OCI-LY7 (cell line): ENCODE measurements at regions not wholly inside any gene's neighbourhood (a gene's known extent, or its start where the extent isn't known, plus 50 kb on each side); places are given as distances from the start of the nearest gene placed in this dataset.

Source experiments
- BruUV-seq: library from RNA; stranded (reverse); fragments of 400-500 nt; replicated peaks from 2 replicates; lab custom pipeline; 2021; lab: Mats Ljungman, UMichigan
- CTCF ChIA-PET: fragments of 300-600 bp; sonication (Branson Sonifier 250); formaldehyde crosslinking; loops from one replicate; lab custom pipeline; 2022; ENCODE audit warnings: antibody characterized with exemption; ENCODE audit not compliant: unreplicated experiment; lab: Charles Lee
- POLR2A ChIA-PET: fragments of 300-600 bp; sonication (Branson Sonifier 250); formaldehyde crosslinking; loops from one replicate; lab custom pipeline; 2022; ENCODE audit warnings: antibody characterized with exemption; lab: Charles Lee
- DNase-seq: peaks from one replicate; pipeline ENCODE4 v3.0.0-alpha.2; 2015; ENCODE audit warnings: low spot score
- H2AFZ ChIP-seq: fragments of 200-600 bp; sonication (generic), shearing (Covaris generic); 2 replicates; pipeline ENCODE4 v1.6.1; 2014; ENCODE audit warnings: mild to moderate bottlenecking, antibody characterized with exemption, low read length, moderate library complexity
- H3K27ac ChIP-seq: fragments of 200-600 bp; sonication (generic); 2 replicates; pipeline ENCODE4 v1.5.1; 2014; ENCODE audit warnings: mixed run types, low read depth, mild to moderate bottlenecking, moderate library complexity, low read length, inconsistent platforms; ENCODE audit not compliant: poor library complexity, severe bottlenecking
- H3K36me3 ChIP-seq: fragments of 200-600 bp; sonication (generic); 2 replicates; pipeline ENCODE4 v1.6.1; 2014; ENCODE audit warnings: mild to moderate bottlenecking, antibody characterized with exemption, low read length, moderate library complexity, mixed read lengths; ENCODE audit not compliant: insufficient read depth
- H3K4me1 ChIP-seq: fragments of 200-600 bp; sonication (generic); 2 replicates; pipeline ENCODE4 v1.5.1; 2014; ENCODE audit warnings: mild to moderate bottlenecking, low read length; ENCODE audit not compliant: insufficient read depth, poor library complexity, severe bottlenecking
- H3K4me2 ChIP-seq: fragments of 200-600 bp; sonication (generic); 2 replicates; pipeline ENCODE4 v1.6.1; 2014; ENCODE audit warnings: mild to moderate bottlenecking, low read length
- H3K4me3 ChIP-seq: fragments of 200-600 bp; sonication (generic); 2 replicates; pipeline ENCODE4 v1.5.1; 2014; ENCODE audit warnings: mild to moderate bottlenecking, low read depth, low read length; ENCODE audit not compliant: poor library complexity, severe bottlenecking
- H3K79me2 ChIP-seq: fragments of 200-600 bp; sonication (generic); 2 replicates; pipeline ENCODE4 v1.6.1; 2016; ENCODE audit warnings: low read depth, mild to moderate bottlenecking, low read length, moderate library complexity, mixed read lengths; ENCODE audit not compliant: insufficient read depth
- H3K9me2 ChIP-seq: fragments of 200-600 bp; sonication (generic); 2 replicates; pipeline ENCODE4 v1.6.1; 2016; ENCODE audit warnings: mild to moderate bottlenecking, low read length, mixed read lengths; ENCODE audit not compliant: insufficient read depth
- H3K9me3 ChIP-seq: fragments of 200-600 bp; sonication (generic); 2 replicates; pipeline ENCODE4 v1.6.1; 2014; ENCODE audit warnings: mild to moderate bottlenecking, mixed run types, low read length, mixed read lengths
- H4K20me1 ChIP-seq: fragments of 200-600 bp; sonication (generic); 2 replicates; pipeline ENCODE4 v1.6.1; 2014; ENCODE audit warnings: mild to moderate bottlenecking, antibody characterized with exemption, low read length, moderate library complexity, mixed read lengths; ENCODE audit not compliant: insufficient read depth
- CTCF ChIP-seq: fragments of 200-600 bp; sonication (generic); conservative IDR thresholded peaks from 2 replicates; pipeline ENCODE4 v1.5.1; 2014; ENCODE audit warnings: mild to moderate bottlenecking, antibody characterized with exemption, low read length, moderate library complexity, mixed read lengths
- EZH2phosphoT487 ChIP-seq: fragments of 200-600 bp; sonication (generic); IDR thresholded peaks from 2 replicates; pipeline ENCODE4 v1.6.1; 2018; ENCODE audit warnings: low read depth, borderline replicate concordance, mild to moderate bottlenecking, mixed run types, antibody characterized with exemption, low read length, moderate library complexity, mixed read lengths
- intact Hi-C: fragments of 100-400 bp; cut with micrococcal nuclease; formaldehyde crosslinking; loops from one replicate; pipeline ENCODE4 v1.10.0; 2022; ENCODE audit not compliant: unreplicated experiment

- ChIA-PET CTCF (no interaction called here), POLR2A (no interaction called here)
- H3K4me3 ChIP-seq, result no peak overlapping the region
- H3K27ac ChIP-seq, result no peak overlapping the region
- H3K4me1 ChIP-seq, result no peaks in the 10 kb centered on the region
- no peaks in the 10 kb centered on the region for H3K36me3 ChIP-seq
- no peak for DNase-seq
- no peaks in the 10 kb centered on the region for H3K9me3 ChIP-seq
- TF ChIP-seq EZH2phosphoT487 (no peak), CTCF (no peak)
- no peak overlapping the region for H3K4me2 ChIP-seq
- no TSS peak for BruUV-seq
- H3K9me2 ChIP-seq, result no peaks in the 10 kb centered on the region
- intact Hi-C loops, result no loop called here
- H3K79me2 ChIP-seq, result no peaks in the 10 kb centered on the region
- H2AFZ ChIP-seq, result no peak overlapping the region
- no peaks in the 10 kb centered on the region for H4K20me1 ChIP-seq
These were observed 1047.2 kb downstream of the SLC6A15 start for GRCh38 chr12:83865431-83865830.

DNA sequence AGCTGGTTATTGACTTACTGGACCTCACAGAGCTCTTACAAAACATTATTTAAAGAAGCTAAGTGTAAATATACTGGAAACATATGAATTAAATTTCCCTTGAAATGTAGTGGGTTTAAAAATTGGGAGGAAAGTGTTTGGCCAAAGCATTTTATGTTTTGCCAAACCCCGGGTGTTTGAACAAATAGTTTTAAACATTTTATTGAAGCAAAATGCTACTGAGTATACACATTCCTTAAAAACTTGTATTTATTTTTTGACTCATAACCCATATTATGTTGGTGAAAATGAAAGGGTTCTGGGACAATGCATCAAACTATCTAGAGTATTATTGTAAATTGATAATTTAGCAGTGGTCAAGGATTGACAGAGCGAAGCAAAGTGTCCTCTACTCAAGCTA, 1048.5 kb downstream of the SLC6A15 start:
- no peaks in the 10 kb centered on the region for H3K79me2 ChIP-seq
- H3K36me3 ChIP-seq, result no peaks in the 10 kb centered on the region
- H3K9me3 ChIP-seq, result no peaks in the 10 kb centered on the region
- no peak overlapping the region for H3K27ac ChIP-seq
- no peak for TF ChIP-seq CTCF
- POLR2A ChIA-PET, result no interaction called here
- CTCF ChIA-PET, result no interaction called here
- H3K4me1 ChIP-seq, result no peaks in the 10 kb centered on the region
- H3K9me2 ChIP-seq, result no peaks in the 10 kb centered on the region
- H3K4me2 ChIP-seq, result no peak overlapping the region
- H3K4me3 ChIP-seq, result no peak overlapping the region
- no peak for DNase-seq
- no TSS peak for BruUV-seq
- H2AFZ ChIP-seq, result no peak overlapping the region
- intact Hi-C loops, result no loop called here
- no peaks in the 10 kb centered on the region for H4K20me1 ChIP-seq

GRCh38 chr12:83859021-83859420, 1053.6 kb downstream of the SLC6A15 start:
- peaks cover 6% of the 10 kb centered on the region; the same call in 1 of the 2 replicates for H3K9me3 ChIP-seq
- no peak overlapping the region for H3K27ac ChIP-seq
- H3K4me2 ChIP-seq, result no peak overlapping the region
- CTCF ChIA-PET, result no interaction called here
- H4K20me1 ChIP-seq, result no peaks in the 10 kb centered on the region
- no TSS peak for BruUV-seq
- H2AFZ ChIP-seq, result no peak overlapping the region
- intact Hi-C loops, result no loop called here
- H3K9me2 ChIP-seq, result no peaks in the 10 kb centered on the region
- no peaks in the 10 kb centered on the region for H3K4me1 ChIP-seq
- POLR2A ChIA-PET, result no interaction called here
- H3K79me2 ChIP-seq, result no peaks in the 10 kb centered on the region
- no peaks in the 10 kb centered on the region for H3K36me3 ChIP-seq
- no peak overlapping the region for H3K4me3 ChIP-seq
- DNase-seq, result no peak
- no peak for TF ChIP-seq EZH2phosphoT487
- no peak for TF ChIP-seq CTCF
